HL-60 (cell line): ENCODE measurements at regions not wholly inside any gene's neighbourhood (a gene's known extent, or its start where the extent isn't known, plus 50 kb on each side); places are given as distances from the start of the nearest gene placed in this dataset.

ENCODE experiments used
- DNase-seq, 2 experiments: peaks; one replicate each; pipeline ENCODE4 v3.0.0-alpha.2; 2010 to 2020; ENCODE audit warnings: low read depth in 1 of 2, low spot score in 1 of 2
- H3K27ac ChIP-seq: fragments of 250-450 bp; sonication (Bioruptor Pico); replicated peaks from 2 replicates; pipeline ENCODE4 v1.5.1; 2020; ENCODE audit warnings: mild to moderate bottlenecking, moderate library complexity
- H3K27me3 ChIP-seq: fragments of 250-450 bp; sonication (Bioruptor Pico); 2 replicates; pipeline ENCODE4 v1.5.1; 2021; ENCODE audit warnings: mild to moderate bottlenecking, moderate library complexity; ENCODE audit not compliant: insufficient read depth, poor library complexity, severe bottlenecking
- H3K4me3 ChIP-seq: replicated peaks from 2 replicates; pipeline ENCODE4 v1.5.1; 2011; ENCODE audit warnings: mild to moderate bottlenecking, control low read depth, low read length; ENCODE audit not compliant: insufficient read depth
- GABPA ChIP-seq: IDR thresholded peaks from 2 replicates; pipeline ENCODE4 v1.6.1; 2012; ENCODE audit warnings: low read depth
- POLR2AphosphoS5 ChIP-seq: IDR thresholded peaks from 2 replicates; pipeline ENCODE4 v1.6.1; 2012; ENCODE audit warnings: low read depth
- SPI1 ChIP-seq: IDR thresholded peaks from 2 replicates; pipeline ENCODE4 v1.6.1; 2012; ENCODE audit warnings: low read depth, mild to moderate bottlenecking, borderline replicate concordance
- TF ChIP-seq, protein P1 (sequence below): IDR thresholded peaks from one replicate; pipeline ENCODE4 v1.5.1; 2011; ENCODE audit warnings: low read length, control low read depth, inconsistent platforms; ENCODE audit not compliant: insufficient read depth
- TF ChIP-seq, protein P2 (sequence below): IDR thresholded peaks from 2 replicates; pipeline ENCODE4 v1.6.1; 2012; ENCODE audit warnings: low read depth; ENCODE audit not compliant: insufficient replicate concordance

DNA sequence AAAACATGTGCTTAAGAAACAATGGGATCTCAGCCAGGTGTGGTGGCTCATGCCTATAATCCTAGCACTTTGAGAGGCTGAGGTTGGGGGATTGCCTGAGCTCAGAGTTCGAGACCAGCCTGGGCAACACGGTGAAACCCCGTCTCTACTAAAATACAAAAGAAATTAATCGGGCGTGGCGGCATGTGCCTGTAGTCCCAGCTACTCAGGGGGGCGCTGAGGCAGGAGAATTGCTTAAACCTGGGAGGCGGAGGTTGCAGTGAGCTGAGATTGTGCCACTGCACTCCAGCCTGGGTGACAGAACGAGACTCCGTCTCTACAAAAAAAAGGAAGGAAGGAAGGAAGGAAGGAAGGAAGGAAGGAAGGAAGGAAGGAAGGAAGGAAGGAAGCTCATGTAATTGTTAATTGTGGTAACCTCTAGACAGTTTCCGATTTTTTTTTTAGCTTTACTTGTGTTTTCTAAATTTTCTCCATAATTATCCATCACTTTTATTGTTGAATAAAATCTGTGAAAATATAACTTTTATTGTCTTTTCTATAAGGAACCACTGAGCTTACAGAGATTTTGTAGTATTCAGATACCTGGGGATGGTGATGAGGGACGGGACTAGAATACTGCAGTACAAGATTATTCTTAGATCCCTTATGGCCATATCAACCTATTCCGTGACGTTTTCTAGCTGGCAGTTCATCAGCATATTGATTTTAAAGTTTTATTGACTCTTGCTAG is 506.9 kb downstream of the NR2F2 start:
- Histone ChIP-seq H3K27me3 (no peaks in the 10 kb centered on the region), H3K4me3 (no peak overlapping the region), H3K27ac (no peak overlapping the region)
- TF ChIP-seq, protein P1, sequence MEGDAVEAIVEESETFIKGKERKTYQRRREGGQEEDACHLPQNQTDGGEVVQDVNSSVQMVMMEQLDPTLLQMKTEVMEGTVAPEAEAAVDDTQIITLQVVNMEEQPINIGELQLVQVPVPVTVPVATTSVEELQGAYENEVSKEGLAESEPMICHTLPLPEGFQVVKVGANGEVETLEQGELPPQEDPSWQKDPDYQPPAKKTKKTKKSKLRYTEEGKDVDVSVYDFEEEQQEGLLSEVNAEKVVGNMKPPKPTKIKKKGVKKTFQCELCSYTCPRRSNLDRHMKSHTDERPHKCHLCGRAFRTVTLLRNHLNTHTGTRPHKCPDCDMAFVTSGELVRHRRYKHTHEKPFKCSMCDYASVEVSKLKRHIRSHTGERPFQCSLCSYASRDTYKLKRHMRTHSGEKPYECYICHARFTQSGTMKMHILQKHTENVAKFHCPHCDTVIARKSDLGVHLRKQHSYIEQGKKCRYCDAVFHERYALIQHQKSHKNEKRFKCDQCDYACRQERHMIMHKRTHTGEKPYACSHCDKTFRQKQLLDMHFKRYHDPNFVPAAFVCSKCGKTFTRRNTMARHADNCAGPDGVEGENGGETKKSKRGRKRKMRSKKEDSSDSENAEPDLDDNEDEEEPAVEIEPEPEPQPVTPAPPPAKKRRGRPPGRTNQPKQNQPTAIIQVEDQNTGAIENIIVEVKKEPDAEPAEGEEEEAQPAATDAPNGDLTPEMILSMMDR, result no peak
- no peak for TF ChIP-seq GABPA
- TF ChIP-seq SPI1, result no peak
- TF ChIP-seq, protein P2, sequence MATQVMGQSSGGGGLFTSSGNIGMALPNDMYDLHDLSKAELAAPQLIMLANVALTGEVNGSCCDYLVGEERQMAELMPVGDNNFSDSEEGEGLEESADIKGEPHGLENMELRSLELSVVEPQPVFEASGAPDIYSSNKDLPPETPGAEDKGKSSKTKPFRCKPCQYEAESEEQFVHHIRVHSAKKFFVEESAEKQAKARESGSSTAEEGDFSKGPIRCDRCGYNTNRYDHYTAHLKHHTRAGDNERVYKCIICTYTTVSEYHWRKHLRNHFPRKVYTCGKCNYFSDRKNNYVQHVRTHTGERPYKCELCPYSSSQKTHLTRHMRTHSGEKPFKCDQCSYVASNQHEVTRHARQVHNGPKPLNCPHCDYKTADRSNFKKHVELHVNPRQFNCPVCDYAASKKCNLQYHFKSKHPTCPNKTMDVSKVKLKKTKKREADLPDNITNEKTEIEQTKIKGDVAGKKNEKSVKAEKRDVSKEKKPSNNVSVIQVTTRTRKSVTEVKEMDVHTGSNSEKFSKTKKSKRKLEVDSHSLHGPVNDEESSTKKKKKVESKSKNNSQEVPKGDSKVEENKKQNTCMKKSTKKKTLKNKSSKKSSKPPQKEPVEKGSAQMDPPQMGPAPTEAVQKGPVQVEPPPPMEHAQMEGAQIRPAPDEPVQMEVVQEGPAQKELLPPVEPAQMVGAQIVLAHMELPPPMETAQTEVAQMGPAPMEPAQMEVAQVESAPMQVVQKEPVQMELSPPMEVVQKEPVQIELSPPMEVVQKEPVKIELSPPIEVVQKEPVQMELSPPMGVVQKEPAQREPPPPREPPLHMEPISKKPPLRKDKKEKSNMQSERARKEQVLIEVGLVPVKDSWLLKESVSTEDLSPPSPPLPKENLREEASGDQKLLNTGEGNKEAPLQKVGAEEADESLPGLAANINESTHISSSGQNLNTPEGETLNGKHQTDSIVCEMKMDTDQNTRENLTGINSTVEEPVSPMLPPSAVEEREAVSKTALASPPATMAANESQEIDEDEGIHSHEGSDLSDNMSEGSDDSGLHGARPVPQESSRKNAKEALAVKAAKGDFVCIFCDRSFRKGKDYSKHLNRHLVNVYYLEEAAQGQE, result no peak
- no peak for TF ChIP-seq POLR2AphosphoS5
- DNase-seq, result no peak

DNA sequence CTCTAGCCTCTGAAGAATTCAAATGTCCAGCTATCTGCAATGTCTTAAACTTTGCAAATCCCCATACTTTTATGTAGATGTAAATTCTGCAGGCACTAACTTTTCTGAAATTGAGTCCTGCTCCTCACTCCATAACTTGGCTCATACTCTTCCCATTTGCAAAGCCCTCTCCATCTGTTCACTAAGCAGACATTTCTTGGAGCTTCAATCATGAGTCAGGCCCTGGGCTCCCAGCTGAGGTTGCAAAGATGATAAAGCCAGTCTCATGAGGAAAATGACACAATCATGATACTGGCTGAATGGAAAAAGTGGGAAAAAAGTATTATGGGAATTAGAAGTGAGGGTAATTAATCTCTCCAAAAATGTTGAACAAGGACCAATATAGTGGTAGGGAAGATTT is 507.6 kb downstream of the NR2F2 start:
- Histone ChIP-seq H3K27ac (no peak overlapping the region), H3K27me3 (no peaks in the 10 kb centered on the region), H3K4me3 (no peak overlapping the region)
- DNase-seq, result no peak
- TF ChIP-seq POLR2AphosphoS5 (no peak), GABPA (no peak), SPI1 (no peak)
- TF ChIP-seq, protein P1, result no peak
- TF ChIP-seq, protein P2, result no peak

DNA sequence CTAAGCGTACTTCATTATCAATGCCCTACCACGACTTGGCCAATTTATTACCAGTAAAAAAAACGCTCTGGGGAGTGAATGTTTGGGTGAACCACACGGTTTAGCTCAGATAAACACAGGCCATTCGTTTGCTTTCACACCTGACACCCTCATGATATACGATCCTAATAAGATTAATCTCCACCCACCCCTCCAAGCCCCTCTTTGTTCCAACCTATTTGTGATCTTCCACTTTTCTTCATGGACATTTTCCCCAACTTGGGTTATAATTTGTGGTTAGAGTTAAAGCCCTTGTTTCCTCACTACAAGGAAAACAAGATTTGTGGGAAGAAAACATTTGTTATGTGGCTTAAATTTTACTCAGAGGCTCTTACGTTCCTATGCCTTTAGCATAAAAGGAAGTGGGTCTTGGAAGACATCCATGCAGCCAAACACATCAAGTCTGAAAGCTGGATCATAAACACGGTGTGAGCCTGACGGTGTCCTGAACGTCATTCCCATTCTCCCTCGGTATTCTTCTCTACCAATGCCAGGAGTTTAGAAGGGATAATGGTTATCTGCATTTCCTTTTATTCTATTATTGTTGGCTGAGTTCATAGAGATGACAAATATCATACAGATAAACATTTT is 518.9 kb downstream of the NR2F2 start:
- no peak for DNase-seq
- Histone ChIP-seq H3K27ac (no peak overlapping the region), H3K27me3 (no peaks in the 10 kb centered on the region), H3K4me3 (no peak overlapping the region)
- TF ChIP-seq SPI1, result no peak
- TF ChIP-seq GABPA, result no peak

DNA sequence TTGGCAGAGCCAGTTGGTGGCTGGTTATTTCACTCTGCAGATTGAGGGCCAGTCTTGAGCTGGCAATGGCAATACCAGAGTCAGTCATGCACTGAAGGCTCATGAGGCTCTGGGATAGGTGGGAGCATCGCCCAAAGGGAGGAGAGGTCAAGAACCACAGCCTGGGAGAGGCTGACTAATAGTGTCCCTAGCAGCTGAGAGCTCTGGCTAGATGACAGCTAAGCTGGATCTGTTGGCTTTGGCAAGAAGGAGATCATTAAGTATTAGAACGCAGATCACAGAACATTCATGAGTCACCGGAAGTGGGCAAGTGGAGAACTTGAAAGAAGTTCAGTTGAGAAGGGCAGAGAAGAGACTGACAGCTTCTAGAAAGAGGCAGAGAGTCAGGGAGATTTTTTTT is 521.1 kb downstream of the NR2F2 start:
- Histone ChIP-seq H3K4me3 (no peak overlapping the region), H3K27me3 (no peaks in the 10 kb centered on the region), H3K27ac (no peak overlapping the region)
- TF ChIP-seq GABPA, result no peak
- TF ChIP-seq, protein P1, result no peak
- DNase-seq, result no peak
